Left renal pelvis (tissue), 4 donors: ENCODE measurements at regions not wholly inside any gene's neighbourhood (a gene's known extent, or its start where the extent isn't known, plus 50 kb on each side); places are given as distances from the start of the nearest gene placed in this dataset.

Experiments used
- DNase-seq, 4 donors: peaks; one replicate each; pipeline ENCODE4 v3.0.0-alpha.2; 2013; ENCODE audit warnings: low read depth in 4 of 4, low spot score in 3 of 4

DNA sequence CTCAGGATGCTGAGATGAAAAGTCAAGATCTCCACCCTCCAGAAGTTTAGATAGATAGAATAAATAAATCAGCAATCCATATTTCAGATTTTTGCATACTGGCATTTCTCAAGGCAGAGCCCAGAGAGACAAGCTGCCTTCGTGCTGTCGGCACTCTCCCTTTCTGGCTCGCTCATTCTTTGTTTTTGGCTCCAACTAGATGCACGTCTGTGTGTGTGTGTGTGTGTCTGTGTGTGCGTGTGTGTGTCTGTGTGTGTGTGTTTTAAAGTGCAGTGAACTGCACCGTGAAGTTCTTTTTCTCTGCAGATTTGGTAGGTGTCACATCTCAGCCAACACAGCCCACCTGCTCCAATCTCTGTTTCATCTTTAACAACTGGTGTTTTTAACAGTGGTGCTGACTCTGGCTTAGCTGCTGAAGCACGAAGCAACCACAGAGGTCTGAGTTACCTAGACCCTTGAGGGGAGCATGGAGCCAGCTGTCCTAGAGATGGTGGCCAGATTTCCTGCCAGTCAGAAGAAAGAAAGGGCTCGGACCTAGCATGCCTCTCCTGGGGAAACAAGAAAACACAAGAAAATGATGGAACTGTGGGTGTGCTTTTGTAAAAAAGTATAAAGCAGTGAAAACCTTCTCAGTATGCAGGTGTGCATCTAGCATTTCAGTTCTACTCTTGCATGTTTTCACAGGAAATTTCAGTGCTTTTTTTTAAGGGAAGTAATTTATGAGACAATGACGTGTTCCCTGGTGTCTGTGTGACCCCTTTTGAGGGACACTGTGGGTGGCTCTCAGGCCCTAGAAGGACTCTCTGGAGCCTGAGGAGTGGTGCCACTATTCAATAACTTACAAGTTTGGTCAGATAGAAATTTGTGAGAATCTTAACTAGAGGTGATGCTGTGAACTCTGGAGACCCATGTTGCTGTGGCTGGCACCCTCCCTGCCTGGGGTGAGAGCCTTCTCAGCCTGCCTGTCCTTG is 364.3 kb downstream of the RNF144A start:
- no peak for DNase-seq

DNA sequence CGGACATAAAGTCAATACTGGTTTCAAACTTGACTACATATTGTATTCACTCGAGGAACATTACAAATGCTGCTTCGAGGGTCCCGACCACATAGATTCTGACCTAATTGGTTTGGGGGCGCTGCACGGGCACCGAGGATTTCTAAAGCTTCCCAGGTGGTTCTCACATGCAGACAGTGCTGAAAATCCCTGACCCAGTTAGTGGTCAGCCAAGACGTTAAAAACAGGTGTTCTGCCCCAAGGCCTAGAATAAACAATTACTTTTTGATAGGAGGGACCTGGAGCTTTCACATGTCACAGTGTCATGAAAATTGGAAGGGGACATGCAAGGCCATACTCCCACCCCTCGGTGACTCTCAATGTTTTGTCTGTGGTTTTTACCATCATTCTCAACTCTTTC is 368.9 kb downstream of the RNF144A start:
- DNase-seq: no peak

DNA sequence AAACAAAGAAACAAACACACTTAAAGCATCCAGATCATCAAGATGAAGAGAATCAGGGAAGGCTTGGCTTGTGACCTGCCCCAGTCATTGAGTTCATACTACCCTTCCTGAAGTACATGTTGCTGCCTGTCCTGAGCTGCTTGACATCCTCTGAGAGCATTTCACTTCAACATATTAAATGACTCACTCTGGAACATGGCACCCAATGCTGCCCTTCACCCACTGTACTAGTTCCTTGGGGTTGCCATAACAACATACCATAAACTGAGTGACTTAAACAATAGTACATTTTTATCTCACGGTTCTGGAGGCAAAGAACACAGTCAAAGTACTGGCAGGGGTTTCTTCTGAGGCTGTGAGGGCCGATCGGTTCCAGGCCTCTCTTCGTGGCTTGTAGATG is 371.3 kb downstream of the RNF144A start:
- DNase-seq: no peak

DNA sequence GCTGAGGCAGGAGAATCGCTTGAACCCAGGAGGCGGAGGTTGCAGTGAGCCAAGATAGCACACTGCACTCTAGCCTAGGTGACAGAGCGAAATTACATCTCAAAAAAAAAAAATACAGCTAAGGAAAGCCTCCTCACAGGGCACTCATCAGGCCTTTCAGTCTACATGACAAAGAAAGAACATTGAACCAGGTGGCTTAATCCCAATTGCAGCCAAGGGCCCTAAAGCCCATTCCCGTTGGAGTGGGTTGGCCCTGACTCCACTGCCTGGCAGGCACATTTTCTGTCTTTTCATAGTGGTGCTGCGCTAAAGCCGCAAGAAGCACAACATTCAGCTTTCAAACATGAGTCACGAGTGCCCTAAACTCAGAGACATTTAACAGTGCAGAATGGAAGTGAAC is 372.5 kb downstream of the RNF144A start:
- no peak for DNase-seq

DNA sequence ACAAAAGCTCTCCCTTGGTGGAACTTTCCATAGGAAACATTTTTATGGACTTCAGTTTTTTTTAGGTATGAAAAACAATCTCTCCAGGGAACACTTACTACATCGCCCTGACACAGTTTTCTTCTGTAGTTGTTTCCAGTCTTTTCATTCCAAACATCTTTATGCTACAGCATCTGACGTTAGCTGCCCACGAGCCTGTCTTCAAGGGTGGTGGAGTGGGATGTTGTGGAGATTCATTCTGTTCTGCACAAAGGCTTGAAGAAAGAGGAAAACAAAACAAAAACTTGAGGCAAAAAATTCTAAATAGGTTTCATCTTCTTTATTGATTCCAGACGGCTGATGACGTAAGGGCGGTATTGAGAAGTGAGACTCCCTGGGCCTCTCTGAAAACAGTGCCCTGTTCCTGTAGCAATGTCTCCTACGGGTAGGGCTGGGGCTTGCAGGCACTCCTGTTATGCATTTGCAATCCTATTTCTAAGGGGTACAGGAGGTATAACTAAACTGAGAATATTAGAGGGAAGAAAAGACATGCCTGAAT is 375.0 kb downstream of the RNF144A start:
- DNase-seq: no peak

DNA sequence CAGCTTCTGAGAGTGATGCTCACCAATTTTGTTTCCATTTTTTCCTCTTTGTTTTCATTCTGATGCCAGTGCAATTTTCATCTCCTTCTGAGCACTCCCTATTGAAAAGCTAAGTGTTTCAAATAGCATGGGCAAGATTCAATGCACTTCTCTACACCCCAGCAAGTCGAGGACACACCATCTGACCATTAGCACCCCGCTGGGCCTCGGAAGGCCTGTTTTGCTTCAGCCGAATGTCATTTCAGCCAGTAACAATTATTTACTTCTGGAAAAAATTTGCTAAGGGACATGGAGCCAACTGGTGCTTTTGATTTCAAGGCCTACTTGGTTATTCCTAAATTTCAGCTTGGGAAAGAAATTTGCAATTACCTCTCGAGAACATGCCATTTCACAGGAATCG is 392.4 kb downstream of the RNF144A start:
- DNase-seq: no peak

DNA sequence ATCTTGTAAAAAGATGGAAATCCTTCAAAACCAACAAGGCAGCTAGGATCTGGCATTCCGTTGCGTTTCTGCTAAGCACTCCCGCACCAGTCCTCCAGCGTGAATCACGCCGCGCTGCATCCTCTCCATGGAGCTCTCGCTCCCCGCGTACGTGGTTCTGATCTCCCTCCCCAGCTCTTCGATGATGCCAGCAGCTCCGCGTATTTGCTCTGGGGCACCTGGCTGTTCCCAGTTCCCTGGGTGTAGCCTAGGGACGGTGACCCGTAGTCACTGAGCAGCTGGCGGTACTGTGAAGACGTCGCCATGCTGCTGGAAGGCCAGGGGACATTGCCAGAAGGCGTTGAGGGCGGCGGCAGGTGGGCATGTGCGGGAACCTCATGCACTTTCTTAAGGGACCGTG is 407.5 kb downstream of the RNF144A start:
- no peak for DNase-seq

DNA sequence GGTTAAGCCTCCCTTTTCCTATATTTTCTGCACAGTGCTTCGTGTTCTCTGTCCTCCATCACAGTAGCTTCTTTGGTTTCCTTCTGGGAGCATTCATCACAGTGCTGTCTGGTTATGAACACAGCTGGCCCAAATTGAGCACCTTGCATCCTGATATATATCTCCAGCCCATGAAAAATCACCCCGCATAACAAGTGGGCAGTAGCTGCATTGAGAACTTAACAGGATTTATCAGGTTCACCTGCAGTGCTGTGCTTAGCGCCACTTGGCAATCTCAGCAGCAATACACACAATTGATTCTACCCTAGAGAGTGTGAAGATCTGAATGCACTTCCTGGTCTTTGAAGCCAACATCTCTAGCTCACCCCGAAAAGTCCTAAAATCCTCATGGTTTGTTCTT is 408.0 kb downstream of the RNF144A start:
- no peak for DNase-seq

DNA sequence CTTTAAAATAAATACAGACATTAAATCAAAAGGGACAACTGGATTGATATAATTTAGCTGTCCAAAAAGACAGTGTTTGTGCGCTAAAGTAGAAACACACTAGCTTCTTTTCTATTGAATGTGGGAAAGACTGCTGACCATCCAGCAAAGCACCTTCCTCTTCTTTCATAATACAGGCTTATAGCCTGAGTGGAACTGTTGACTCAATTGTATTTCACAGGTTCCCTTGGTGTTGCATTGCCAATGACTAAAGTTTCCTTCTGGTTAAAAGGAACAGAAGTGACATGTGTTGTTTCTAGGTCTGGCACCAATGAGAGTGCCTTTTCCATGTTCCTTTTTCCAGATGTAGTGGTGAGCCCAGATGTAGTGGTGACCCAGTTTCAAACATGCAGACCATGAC is 412.3 kb downstream of the RNF144A start:
- DNase-seq: no peak

DNA sequence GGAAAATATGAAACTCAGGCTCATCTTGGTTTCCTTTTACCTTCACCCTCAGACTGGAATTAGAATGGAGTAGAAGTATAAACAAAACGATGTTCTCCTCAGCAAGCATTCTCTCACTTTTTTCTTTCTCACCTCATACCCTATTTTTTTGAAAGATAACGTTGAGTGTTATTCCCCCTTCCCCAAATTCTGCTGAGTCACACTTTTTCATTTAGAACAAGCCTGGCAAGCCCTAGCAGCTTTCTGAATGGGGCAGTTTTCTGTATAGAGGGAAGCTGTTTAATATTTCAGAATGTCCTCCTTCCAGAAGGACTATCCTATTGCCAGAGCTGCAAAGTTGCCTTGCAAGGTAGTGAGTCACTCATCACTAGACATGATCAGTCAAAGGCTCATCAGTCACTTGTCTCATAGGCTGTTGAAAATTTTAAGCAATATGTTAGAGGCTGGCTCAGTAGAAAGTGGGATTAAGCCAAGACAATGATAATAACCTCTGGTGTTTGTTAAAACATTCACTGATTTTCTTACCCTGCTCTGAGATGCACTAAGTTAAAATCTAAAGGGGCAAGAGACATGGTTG is 416.1 kb downstream of the RNF144A start:
- DNase-seq: no peak

DNA sequence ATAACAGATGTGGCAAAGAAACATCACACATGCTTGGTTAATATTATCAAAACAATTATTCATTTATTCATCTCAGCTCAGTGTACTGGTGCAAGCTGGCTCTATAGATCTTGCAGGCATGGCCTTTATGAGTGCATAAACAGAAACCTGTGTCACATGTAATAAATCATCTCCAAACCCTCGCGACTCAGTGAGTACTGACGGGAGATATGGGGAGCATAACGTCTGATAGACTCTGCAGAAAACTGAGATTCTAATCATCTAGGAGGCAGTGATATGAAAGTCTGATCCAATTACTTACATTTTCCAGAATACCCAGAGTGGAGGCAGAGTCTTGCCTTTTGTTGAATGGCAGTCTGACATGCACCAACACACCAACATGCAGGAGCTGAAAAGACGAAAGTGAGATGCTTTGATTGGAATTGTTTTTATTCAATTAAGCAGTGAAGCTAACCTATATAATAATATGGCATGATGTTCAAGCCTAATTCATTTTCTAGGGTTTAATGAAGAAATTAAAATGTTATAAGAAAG is 416.8 kb downstream of the RNF144A start:
- no peak for DNase-seq

DNA sequence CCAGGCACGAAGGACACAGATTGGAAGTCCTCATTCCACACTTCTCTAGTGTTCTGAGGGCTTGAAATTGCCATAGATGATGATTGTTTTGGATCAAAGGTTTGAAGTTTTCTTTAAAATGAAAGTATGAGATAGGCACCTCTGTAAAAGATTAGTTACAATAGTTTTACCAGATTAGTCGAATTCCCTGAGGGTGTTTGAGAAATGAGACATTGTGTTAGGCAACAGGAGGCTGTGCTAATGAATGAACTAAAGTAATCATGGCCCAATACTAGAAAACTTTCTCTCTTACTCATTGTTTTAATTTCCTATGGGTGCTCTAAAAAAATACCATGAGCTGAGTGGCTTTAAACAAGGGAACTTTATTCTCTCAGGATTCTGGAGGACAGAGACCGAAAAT is 421.7 kb downstream of the RNF144A start:
- DNase-seq: no peak

DNA sequence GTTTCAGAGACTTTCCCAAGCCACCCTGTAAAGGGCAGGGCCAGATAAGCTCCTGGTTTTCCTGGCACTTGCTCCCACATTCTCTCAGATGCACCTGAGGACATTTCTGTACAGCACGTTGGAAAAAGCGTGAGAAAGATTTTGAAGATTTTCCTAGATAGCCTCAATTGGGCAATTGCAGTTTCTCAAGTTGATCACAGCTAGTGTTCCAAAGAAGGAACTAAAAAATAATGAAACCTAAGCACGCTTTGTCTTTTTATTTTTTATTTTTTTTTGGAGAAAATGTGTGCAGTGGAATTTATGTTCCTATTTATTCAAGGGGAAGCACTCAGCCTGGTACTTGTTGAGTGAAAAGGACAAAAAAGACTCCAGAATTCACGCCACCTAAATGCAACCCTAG is 429.1 kb downstream of the RNF144A start:
- no peak for DNase-seq

DNA sequence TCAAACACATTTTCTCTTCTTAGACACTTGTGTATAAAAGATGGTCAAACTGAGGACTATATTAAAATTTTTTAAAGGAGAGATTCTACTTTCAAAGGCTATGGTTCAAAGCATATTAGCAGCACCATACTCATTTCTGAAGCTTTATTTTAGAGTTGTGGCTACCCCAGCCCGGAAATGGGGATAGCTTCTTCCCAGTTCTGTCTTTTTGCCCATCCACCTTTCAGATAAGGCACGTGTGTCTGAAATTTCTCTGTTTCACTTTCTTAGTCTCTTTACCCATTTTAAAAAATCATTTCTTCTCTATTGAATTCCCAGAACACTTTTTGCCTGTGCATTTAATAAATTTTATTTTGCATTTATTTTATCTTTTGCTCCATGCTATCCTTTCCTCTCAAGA is 431.5 kb downstream of the RNF144A start:
- no peak for DNase-seq

DNA sequence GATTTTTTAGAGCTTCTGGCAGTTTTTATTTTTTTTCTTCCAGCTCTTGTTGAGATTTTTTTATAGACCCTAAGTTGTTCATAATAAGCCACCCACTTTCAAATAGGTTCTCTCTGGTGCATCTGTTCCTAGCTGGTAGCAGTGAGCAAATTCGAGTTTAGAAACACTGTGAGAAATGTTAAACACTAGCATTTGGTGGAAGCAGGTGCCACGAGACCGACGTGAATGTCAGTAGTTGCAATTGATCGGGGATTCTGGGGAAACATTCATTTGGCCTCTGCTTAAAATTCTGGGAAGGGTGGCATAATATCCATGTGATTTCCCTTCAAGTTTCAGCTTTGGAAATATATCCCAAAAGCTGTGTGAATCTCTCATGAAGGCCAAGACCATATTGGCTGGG is 435.0 kb downstream of the RNF144A start:
- DNase-seq: no peak

DNA sequence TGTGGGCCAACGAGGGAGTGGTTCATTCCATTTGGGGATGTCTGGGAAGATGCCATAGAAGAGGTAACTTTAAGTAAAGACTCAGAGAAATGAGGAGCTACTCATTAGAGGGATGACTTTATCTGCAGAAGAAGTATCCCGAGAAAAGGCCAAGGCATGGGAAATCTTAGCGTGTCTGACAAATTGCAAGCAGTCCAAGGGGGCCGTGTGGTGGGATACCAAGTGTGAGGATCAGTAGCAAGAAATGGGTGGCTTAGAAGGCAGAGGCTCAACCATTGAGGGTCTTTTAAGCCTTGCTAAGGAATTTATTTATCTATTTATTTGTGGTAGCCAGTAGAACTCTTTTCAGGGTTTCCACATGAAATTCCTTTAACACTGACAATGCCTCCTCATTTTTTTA is 436.4 kb downstream of the RNF144A start:
- DNase-seq: no peak

DNA sequence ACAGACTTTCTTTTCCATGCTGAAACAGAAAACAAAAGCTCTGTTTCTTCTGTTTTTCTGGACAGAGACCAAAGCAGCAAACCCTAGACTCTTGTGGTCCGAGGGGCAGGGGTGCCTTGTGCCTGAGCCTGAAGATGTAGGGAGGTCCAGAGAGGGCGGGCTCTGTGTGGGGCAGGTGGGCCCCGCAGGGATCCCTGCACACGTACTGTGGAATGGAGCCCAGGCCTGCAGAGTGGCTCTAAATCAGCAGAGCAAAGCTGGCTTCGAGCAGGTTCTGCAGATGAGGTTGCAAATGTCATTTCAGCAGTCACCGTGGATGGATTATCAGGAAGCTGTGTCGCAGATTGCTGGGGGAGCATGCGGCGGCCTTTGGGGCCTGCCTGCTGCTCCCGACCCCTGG is 438.6 kb downstream of the RNF144A start:
- DNase-seq: no peak

DNA sequence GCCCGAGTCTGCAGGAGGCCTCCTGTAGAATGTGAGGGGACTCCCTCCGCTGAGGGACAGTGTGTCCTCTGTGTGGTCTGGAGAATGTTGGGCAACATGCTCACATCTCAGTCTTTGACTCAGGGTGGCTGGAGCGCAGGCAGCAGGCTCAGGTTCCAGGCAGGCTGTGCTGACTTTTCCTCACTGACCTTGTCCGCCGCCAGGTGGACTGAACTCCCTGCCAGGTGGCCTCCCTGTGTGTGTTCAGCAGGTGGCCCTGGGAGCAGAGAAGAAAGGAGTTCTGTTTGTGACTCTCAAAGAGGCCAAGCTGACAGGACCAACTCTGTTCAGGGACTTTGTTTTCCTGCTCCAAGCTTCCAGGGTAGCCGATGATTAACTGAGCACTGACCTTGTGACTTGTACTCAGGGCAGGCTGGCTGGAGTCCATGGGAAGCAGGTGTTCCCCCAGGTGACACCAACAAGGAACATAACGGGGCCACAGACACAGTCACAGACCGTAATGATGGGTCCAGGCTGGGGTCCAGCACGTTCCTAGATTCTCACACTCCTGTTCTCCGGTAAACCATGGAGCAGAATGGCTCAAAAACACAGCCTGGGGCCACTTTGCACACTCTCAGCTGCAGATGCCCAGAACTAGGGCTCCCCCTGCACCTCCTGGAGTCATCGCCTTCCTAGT is 439.8 kb downstream of the RNF144A start:
- no peak for DNase-seq

DNA sequence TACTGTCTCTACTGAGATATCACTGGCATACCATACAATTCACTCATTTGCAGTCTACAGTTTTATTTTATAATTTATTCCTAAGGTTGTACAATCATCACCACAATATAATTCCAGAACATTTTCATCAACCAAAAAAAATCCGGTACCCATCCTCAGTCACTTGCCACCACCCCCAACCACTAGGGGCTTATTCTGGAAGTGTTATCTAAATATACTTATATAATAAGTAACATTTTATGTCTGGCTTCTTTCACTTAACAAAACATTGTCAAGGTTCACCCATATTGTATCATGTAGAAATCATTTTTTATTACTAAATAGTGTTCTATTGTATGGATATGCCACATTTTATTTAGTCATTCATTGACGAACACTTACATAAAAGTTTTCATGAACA is 440.8 kb downstream of the RNF144A start:
- no peak for DNase-seq

DNA sequence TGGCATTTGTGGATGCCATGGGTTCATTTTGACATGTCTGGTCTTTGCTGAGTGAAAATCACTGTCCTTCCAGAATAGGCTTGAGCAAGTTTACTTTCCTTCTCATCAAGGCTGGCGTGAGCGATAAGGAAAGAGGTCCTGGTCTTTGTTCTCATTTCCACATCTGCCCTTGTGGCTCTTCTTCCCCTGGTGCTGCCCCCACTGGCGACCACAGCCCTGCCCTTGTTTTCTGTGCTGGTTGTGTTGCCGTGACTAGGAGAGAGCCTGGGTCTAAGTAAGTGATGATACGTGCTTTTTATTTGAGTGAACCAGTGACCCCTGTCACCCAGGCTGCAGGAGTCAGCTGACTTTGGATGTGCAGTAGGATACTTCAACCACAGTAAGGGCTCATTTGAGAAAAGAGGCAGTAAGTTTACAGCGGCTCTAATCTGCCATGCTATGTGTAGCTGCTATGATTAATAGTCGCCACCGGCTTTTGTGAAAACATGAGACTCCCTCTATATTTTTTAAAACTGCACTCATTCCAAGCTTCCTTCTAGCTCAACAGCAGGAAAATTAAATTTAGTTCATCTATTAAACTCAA is 441.7 kb downstream of the RNF144A start:
- DNase-seq: no peak

DNA sequence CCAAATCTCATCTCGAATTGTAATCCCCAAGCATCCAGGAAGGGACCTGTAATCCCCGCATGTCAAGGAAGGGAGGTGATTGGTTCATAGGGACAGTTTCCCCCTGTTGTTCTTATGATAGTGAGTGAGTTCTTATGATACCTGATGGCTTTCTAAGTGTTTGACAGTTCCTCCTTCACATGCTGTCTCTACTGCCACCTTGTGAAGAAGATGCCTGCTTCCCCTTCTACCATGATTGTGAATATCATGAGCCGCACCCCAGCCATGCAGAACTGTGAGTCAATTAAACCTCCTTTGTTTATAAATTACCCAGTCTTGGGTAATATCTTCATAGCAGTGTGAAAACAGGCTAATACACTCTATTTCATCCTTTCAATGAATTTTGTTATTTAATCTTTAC is 446.7 kb downstream of the RNF144A start:
- no peak for DNase-seq
